Natural killer cell (primary cell): ENCODE measurements at regions not wholly inside any gene's neighbourhood (a gene's known extent, or its start where the extent isn't known, plus 50 kb on each side); places are given as distances from the start of the nearest gene placed in this dataset.

Experiments used
- ATAC-seq, 3 donors: fragments of 150-1000 bp in 2 of 3; fragments of 200-7000 bp in 1 of 3; cut with Tn5 transposase; 1 replicate in 1 of 3; 2 replicates in 2 of 3; pipeline ENCODE4 v1.10.0; 2021; ENCODE audit warnings: mild to moderate bottlenecking in 2 of 3, moderate library complexity in 2 of 3
- DNase-seq, 2 donors: peaks; one replicate each; pipeline versions ENCODE4 v3.0.0 to v3.0.0-alpha.2; 2013 to 2021; ENCODE audit warnings: mixed read lengths in 1 of 2
- H3K27ac ChIP-seq: one replicate; pipeline ENCODE4 v1.5.1; 2013; ENCODE audit warnings: mild to moderate bottlenecking, low read length
- H3K27me3 ChIP-seq: one replicate; pipeline ENCODE4 v1.6.1; 2013; ENCODE audit warnings: low read length; ENCODE audit not compliant: control insufficient read depth, insufficient read depth
- H3K36me3 ChIP-seq: one replicate; pipeline ENCODE4 v1.6.1; 2013; ENCODE audit warnings: low read length; ENCODE audit not compliant: control insufficient read depth, insufficient read depth
- H3K4me1 ChIP-seq: one replicate; pipeline ENCODE4 v1.6.1; 2013; ENCODE audit warnings: low read length; ENCODE audit not compliant: control insufficient read depth, insufficient read depth
- H3K4me3 ChIP-seq: one replicate; pipeline ENCODE4 v1.5.1; 2013; ENCODE audit warnings: low read length
- H3K9me3 ChIP-seq: one replicate; pipeline ENCODE4 v1.6.1; 2013; ENCODE audit warnings: low read length; ENCODE audit not compliant: control insufficient read depth, insufficient read depth
- H3K27ac Mint-ChIP-seq, 2 donors: one replicate each; pipeline ENCODE4 v1.8.0; 2022; ENCODE audit warnings: mild to moderate bottlenecking in 2 of 2, mixed read lengths in 2 of 2, moderate library complexity in 1 of 2
- H3K27me3 Mint-ChIP-seq, 2 donors: one replicate each; pipeline ENCODE4 v1.8.0; 2022; ENCODE audit warnings: low read depth in 2 of 2, mixed read lengths in 2 of 2
- H3K36me3 Mint-ChIP-seq: one replicate; pipeline ENCODE4 v1.8.0; 2022; ENCODE audit warnings: mixed read lengths
- H3K4me1 Mint-ChIP-seq, 2 donors: one replicate each; pipeline ENCODE4 v1.8.0; 2022; ENCODE audit warnings: mixed read lengths in 2 of 2
- H3K4me3 Mint-ChIP-seq: one replicate; pipeline ENCODE4 v1.8.0; 2022; ENCODE audit warnings: mild to moderate bottlenecking, moderate library complexity, mixed read lengths
- H3K9me3 Mint-ChIP-seq, 2 donors: one replicate each; pipeline ENCODE4 v1.8.0; 2022; ENCODE audit warnings: mixed read lengths in 2 of 2
- WGBS: methylation state at CpG from one replicate; pipeline ENCODE4 v1.1.7; 2013; ENCODE audit warnings: missing lambda C conversion rate; ENCODE audit not compliant: insufficient coverage; 5-methylcytosine and 5-hydroxymethylcytosine counted together
- intact Hi-C: fragments of 100-400 bp; cut with micrococcal nuclease; formaldehyde crosslinking; loops from one replicate; pipeline ENCODE4 v1.14.2; 2022
- TF ChIP-seq, protein P1 (sequence below): fragments of 200-600 bp; IDR thresholded peaks from one replicate; pipeline ENCODE4 v1.8.0; 2022; ENCODE audit warnings: antibody characterized with exemption

DNA sequence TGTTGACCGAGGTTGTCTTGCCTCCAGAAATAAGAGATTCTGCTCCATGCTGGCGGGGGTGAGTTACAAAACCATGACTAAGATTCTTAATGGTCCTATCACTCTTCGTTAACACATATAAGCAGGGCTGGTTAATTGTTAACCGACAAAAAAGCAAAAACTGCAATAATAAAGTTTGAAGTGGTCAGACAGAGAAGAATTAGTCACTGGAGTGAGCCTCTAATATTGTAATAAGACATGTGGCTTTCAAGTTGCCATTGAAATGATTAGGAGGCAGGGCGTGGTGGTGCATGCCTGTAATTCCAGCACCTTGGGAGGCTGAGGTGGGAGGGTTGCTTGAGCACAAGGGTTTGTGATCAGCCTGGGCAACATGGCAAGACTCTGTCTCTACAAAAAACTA, 78.4 kb upstream of the NR2F2 start:
- H3K36me3 ChIP-seq: no peaks in the 10 kb centered on the region
- Mint-ChIP-seq H3K4me1 (no peaks in the 10 kb centered on the region), H3K4me3 (no peak overlapping the region), H3K27me3 (peaks cover 19 to 52% of the 10 kb centered on the region in 2 donors), H3K9me3 (no peaks in the 10 kb centered on the region), H3K36me3 (no peaks in the 10 kb centered on the region), H3K27ac (no peak overlapping the region)
- TF ChIP-seq, protein P1, sequence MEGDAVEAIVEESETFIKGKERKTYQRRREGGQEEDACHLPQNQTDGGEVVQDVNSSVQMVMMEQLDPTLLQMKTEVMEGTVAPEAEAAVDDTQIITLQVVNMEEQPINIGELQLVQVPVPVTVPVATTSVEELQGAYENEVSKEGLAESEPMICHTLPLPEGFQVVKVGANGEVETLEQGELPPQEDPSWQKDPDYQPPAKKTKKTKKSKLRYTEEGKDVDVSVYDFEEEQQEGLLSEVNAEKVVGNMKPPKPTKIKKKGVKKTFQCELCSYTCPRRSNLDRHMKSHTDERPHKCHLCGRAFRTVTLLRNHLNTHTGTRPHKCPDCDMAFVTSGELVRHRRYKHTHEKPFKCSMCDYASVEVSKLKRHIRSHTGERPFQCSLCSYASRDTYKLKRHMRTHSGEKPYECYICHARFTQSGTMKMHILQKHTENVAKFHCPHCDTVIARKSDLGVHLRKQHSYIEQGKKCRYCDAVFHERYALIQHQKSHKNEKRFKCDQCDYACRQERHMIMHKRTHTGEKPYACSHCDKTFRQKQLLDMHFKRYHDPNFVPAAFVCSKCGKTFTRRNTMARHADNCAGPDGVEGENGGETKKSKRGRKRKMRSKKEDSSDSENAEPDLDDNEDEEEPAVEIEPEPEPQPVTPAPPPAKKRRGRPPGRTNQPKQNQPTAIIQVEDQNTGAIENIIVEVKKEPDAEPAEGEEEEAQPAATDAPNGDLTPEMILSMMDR: no peak
- H3K9me3 ChIP-seq: no peaks in the 10 kb centered on the region
- no peak overlapping the region for H3K4me3 ChIP-seq
- H3K27me3 ChIP-seq: no peaks in the 10 kb centered on the region
- WGBS: 89% methylated on average over 5 of the region's 5 CpGs
- ATAC-seq: no peak
- intact Hi-C loops: no loop called here
- no peak for DNase-seq
- H3K27ac ChIP-seq: no peak overlapping the region
- H3K4me1 ChIP-seq: no peaks in the 10 kb centered on the region

GRCh38 chr15:96253006-96253747, 77.3 kb upstream of the NR2F2 start:
- no peaks in the 10 kb centered on the region for H3K36me3 ChIP-seq
- TF ChIP-seq, protein P1: no peak
- H3K9me3 ChIP-seq: no peaks in the 10 kb centered on the region
- Mint-ChIP-seq H3K4me1 (no peaks in the 10 kb centered on the region), H3K9me3 (no peaks in the 10 kb centered on the region), H3K27me3 (peaks cover 22 to 46% of the 10 kb centered on the region in 2 donors), H3K4me3 (no peak overlapping the region), H3K36me3 (no peaks in the 10 kb centered on the region), H3K27ac (no peak overlapping the region)
- intact Hi-C loops: no loop called here
- H3K4me1 ChIP-seq: no peaks in the 10 kb centered on the region
- no peak overlapping the region for H3K27ac ChIP-seq
- DNase-seq (no peak), ATAC-seq (no peak)
- no peaks in the 10 kb centered on the region for H3K27me3 ChIP-seq
- 26% methylated on average over 2 of the region's 7 CpGs for WGBS
- H3K4me3 ChIP-seq: no peak overlapping the region

GRCh38 chr15:96254173-96254572, 76.3 kb upstream of the NR2F2 start:
- Histone ChIP-seq H3K27ac (no peak overlapping the region), H3K27me3 (no peaks in the 10 kb centered on the region), H3K4me1 (no peaks in the 10 kb centered on the region), H3K4me3 (no peak overlapping the region), H3K9me3 (no peaks in the 10 kb centered on the region), H3K36me3 (no peaks in the 10 kb centered on the region)
- ATAC-seq (no peak), DNase-seq (no peak)
- Mint-ChIP-seq H3K27me3 (peaks cover 20 to 41% of the 10 kb centered on the region in 2 donors), H3K9me3 (no peaks in the 10 kb centered on the region), H3K27ac (no peak overlapping the region), H3K36me3 (no peaks in the 10 kb centered on the region), H3K4me3 (no peak overlapping the region), H3K4me1 (no peaks in the 10 kb centered on the region)
- 84% methylated on average over 5 of the region's 6 CpGs for WGBS
- intact Hi-C loops: no loop called here
- TF ChIP-seq, protein P1: no peak

DNA sequence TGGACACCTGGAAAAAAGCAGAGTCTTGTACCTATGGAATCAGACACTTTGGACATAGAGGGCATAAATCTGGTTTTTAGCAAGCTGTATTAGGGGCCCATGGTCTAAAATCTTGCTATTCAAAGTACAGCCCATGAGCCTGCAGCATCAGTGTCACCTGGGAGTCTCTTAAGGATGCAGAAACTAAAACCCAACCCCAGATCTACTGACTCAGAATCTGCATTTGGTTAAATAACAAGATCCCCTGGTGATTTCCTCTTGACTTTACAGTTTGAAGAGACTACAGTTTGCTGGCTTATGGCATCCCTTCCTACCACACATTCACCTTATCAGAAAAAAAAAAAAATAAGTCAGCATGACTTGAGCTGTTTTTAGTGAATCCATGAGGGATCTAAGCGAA, 74.9 kb upstream of the NR2F2 start:
- DNase-seq (no peak), ATAC-seq (no peak)
- Histone ChIP-seq H3K4me1 (no peaks in the 10 kb centered on the region), H3K27me3 (no peaks in the 10 kb centered on the region), H3K27ac (no peak overlapping the region), H3K36me3 (no peaks in the 10 kb centered on the region), H3K4me3 (no peak overlapping the region), H3K9me3 (no peaks in the 10 kb centered on the region)
- Mint-ChIP-seq H3K4me3 (no peak overlapping the region), H3K27me3 (peaks cover 20 to 55% of the 10 kb centered on the region in 2 donors), H3K4me1 (no peaks in the 10 kb centered on the region), H3K27ac (no peak overlapping the region), H3K9me3 (no peaks in the 10 kb centered on the region), H3K36me3 (no peaks in the 10 kb centered on the region)
- intact Hi-C loops: no loop called here
- WGBS: 67% methylated on average over 1 of the region's 1 CpG
- TF ChIP-seq, protein P1: no peak
